ENCODE measurements at regions not wholly inside any gene's neighbourhood (a gene's known extent, or its start where the extent isn't known, plus 50 kb on each side); places are given as distances from the start of the nearest gene placed in this dataset.

DNA sequence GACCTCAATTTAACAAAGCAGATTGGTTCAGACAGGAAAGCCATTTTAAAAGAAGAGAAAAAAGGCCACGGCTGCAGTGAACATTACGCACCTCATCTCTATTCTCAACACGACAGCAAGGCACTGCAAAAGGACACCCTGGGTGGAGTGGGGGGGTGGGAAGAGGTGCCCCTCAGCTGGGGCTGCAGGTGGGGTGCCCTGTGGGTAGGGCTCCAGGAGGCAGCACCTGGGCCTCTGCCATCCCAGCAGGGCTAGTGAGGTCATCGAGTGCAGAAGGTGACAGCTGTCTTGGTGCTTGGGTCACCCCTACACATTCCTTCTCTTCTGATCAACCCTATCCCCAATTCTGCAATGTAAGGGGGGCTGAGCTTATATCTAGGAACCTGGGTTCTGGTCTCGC, 142.9 kb upstream of the PRMT8 start:
- H3K4me3 ChIP-seq: no peak overlapping the region
- H3K27me3 ChIP-seq: peaks cover 0 to 80% (median 0%) of the 10 kb centered on the region in 4 donors
- DNase-seq: no peak
- H3K9me3 ChIP-seq: no peaks in the 10 kb centered on the region
- no peak overlapping the region for H3K27ac ChIP-seq
- WGBS, 2 donors: 83 to 96% methylated on average over 3 to 5 of the region's 5 CpGs
- H3K4me1 ChIP-seq: no peaks in the 10 kb centered on the region
- TF ChIP-seq, protein P1, sequence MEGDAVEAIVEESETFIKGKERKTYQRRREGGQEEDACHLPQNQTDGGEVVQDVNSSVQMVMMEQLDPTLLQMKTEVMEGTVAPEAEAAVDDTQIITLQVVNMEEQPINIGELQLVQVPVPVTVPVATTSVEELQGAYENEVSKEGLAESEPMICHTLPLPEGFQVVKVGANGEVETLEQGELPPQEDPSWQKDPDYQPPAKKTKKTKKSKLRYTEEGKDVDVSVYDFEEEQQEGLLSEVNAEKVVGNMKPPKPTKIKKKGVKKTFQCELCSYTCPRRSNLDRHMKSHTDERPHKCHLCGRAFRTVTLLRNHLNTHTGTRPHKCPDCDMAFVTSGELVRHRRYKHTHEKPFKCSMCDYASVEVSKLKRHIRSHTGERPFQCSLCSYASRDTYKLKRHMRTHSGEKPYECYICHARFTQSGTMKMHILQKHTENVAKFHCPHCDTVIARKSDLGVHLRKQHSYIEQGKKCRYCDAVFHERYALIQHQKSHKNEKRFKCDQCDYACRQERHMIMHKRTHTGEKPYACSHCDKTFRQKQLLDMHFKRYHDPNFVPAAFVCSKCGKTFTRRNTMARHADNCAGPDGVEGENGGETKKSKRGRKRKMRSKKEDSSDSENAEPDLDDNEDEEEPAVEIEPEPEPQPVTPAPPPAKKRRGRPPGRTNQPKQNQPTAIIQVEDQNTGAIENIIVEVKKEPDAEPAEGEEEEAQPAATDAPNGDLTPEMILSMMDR (IDR thresholded peaks at IDR 0.05): no peak
- no peak for TF ChIP-seq POLR2A (IDR thresholded peaks at IDR 0.05)
- no peaks in the 10 kb centered on the region for H3K36me3 ChIP-seq
- intact Hi-C loops (cut with DNase I): no loop called here

DNA sequence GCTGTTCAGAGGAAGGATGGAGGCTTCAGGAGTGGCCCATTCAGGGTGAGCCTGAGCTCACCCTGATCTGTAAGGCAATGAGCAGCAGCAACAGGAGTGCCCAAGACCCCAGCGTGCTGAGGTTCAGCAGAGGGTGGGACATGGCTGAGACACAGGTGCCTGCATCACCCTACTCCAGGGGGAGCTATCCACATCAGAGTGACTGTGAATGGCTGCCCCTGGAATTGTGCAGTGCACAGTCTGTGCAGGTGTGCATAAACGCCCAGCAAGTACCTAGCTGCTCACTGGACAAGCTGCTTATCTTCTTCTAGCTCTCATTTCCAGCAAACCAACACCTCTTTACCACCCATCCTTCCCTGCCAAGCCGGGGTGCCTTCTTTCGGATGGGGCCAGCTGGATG, 140.6 kb upstream of the PRMT8 start:
- H3K9me3 ChIP-seq: no peaks in the 10 kb centered on the region
- H3K36me3 ChIP-seq: no peaks in the 10 kb centered on the region
- H3K27me3 ChIP-seq: peaks cover 0 to 80% (median 0%) of the 10 kb centered on the region in 4 donors
- H3K27ac ChIP-seq: no peak overlapping the region
- no peaks in the 10 kb centered on the region for H3K4me1 ChIP-seq
- DNase-seq: no peak
- intact Hi-C loops (cut with DNase I): no loop called here
- TF ChIP-seq POLR2A (IDR thresholded peaks at IDR 0.05): no peak
- H3K4me3 ChIP-seq: no peak overlapping the region
- WGBS, 2 donors: 55 to 84% methylated on average over 4 of the region's 4 CpGs

DNA sequence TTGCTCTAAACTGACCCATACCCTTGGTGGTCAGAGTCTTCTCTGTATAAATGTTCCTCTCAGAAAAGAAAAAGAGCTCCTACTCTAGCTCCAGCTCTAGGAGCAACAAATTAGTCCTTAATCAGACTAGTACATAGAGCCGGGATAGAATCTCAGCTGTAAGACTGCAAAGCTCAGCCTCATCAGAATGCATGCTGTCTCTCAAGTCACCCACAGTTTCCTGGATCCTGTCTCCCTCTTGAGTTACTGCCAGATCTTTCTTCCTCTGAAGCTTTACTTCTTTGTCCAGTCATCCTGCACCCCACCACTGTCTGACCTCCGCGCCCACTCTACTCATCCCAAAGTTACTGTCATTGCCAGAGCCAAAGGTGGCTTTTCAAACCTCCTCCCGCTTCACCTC, 139.3 kb upstream of the PRMT8 start:
- Histone ChIP-seq H3K4me3 (no peak overlapping the region), H3K4me1 (no peaks in the 10 kb centered on the region), H3K36me3 (no peaks in the 10 kb centered on the region), H3K27me3 (peaks cover 0 to 75% (median 0%) of the 10 kb centered on the region in 4 donors), H3K9me3 (no peaks in the 10 kb centered on the region), H3K27ac (no peak overlapping the region)
- intact Hi-C loops (cut with DNase I): no loop called here
- DNase-seq: no peak
- WGBS, 2 donors: 84 to 95% methylated on average over 4 of the region's 4 CpGs
- TF ChIP-seq, protein P1 (IDR thresholded peaks at IDR 0.05): no peak
- no peak for TF ChIP-seq POLR2A (IDR thresholded peaks at IDR 0.05)

DNA sequence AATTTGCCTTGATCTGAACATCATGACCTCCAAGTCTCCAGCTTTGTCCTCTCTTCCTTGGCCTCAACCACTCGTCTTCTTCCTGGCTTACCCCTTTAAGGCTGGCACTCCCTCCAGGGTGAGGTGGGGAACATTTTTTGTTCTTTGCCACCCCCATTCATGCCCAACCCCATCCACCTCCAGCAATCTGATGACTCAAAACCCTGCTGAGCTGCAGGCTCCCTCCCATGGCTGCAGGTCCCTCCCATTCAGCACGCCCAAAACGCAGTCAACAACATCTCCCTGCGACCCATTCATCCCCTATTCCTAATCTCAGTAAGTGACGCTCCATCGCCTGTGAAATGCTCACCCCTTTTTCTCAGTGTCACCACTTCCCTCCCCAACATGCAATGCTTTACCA, 138.8 kb upstream of the PRMT8 start:
- Histone ChIP-seq H3K27ac (no peak overlapping the region), H3K9me3 (no peaks in the 10 kb centered on the region), H3K27me3 (peaks cover 0 to 75% (median 0%) of the 10 kb centered on the region in 4 donors), H3K4me1 (no peaks in the 10 kb centered on the region), H3K4me3 (no peak overlapping the region), H3K36me3 (no peaks in the 10 kb centered on the region)
- TF ChIP-seq, protein P1 (IDR thresholded peaks at IDR 0.05): no peak
- TF ChIP-seq POLR2A (IDR thresholded peaks at IDR 0.05): no peak
- 39 to 71% methylated on average over 6 of the region's 6 CpGs for WGBS, 2 donors
- no peak for DNase-seq
- intact Hi-C loops (cut with DNase I): no loop called here

DNA sequence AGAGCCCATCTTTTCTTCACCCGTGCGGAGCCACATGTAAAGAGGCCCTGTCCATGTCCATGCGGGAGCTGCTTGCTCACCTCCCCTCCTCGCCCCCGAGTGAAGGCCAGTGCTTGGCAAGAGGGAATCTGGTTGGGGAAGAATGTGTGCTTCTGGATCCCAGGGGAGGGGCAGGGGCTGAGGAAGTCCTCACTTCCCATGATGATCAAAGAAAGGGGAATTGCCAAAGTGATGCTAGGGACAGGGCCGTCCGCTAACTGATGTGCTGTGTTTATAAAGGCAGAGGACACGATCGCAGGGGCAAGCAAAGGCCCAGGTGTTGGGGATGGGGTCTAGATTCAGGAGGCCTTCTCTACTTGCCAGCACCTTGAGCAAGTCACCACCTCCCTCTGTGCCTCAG, 137.4 kb upstream of the PRMT8 start:
- Histone ChIP-seq H3K36me3 (no peaks in the 10 kb centered on the region), H3K4me3 (no peak overlapping the region), H3K9me3 (no peaks in the 10 kb centered on the region), H3K27ac (no peak overlapping the region), H3K27me3 (peaks cover 0 to 68% (median 0%) of the 10 kb centered on the region in 4 donors), H3K4me1 (no peaks in the 10 kb centered on the region)
- WGBS, 2 donors: 86 to 96% methylated on average over 7 of the region's 9 CpGs
- no peak for DNase-seq
- intact Hi-C loops (cut with DNase I): no loop called here
- TF ChIP-seq, protein P1 (IDR thresholded peaks at IDR 0.05): no peak
- no peak for TF ChIP-seq POLR2A (IDR thresholded peaks at IDR 0.05)

DNA sequence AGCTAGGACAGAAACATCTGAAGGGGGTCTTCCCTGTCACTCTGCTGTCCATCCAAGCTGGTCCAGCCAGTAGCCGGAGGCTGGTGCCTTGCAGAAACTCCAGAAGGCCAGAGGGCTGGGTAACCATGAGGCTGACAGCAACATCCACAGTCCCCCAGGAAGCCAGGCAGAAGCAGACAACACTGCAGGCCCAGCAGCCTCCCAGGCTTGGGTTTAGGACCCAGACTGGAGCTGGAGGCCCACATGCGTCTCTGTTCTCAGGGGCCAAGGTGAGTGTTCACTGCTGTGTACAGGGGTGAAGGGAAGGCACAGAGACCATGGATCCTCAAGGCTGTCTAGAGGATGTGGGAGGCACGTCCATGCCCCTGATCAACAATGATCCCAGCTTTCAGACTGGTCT, 136.4 kb upstream of the PRMT8 start:
- peaks cover 0 to 67% (median 0%) of the 10 kb centered on the region in 4 donors for H3K27me3 ChIP-seq
- intact Hi-C loops (cut with DNase I): no loop called here
- no peak for DNase-seq
- no peaks in the 10 kb centered on the region for H3K9me3 ChIP-seq
- TF ChIP-seq POLR2A (IDR thresholded peaks at IDR 0.05): no peak
- TF ChIP-seq, protein P1 (IDR thresholded peaks at IDR 0.05): no peak
- 90 to 100% methylated on average over 2 of the region's 3 CpGs for WGBS, 2 donors
- H3K27ac ChIP-seq: no peak overlapping the region
- no peaks in the 10 kb centered on the region for H3K36me3 ChIP-seq
- no peaks in the 10 kb centered on the region for H3K4me1 ChIP-seq
- no peak overlapping the region for H3K4me3 ChIP-seq

Measured in esophagus squamous epithelium (tissue), 5 donors.